ENCODE measurements at regions not wholly inside any gene's neighbourhood (a gene's known extent, or its start where the extent isn't known, plus 50 kb on each side); places are given as distances from the start of the nearest gene placed in this dataset.

- H3K4me3 ChIP-seq (ENCODE audit: low read depth in 1 of 3, low read length in 3 of 3), result no peak overlapping the region
- WGBS, result 79% methylated on average over 3 of the region's 3 CpGs
- no peaks in the 10 kb centered on the region for H3K27me3 ChIP-seq (ENCODE audit: control insufficient read depth in 4 of 4, insufficient read depth in 4 of 4, low read length in 3 of 4)
- no peak overlapping the region for H3K9ac ChIP-seq (ENCODE audit: low read depth in 1 of 2, low read length in 2 of 2)
- H3K36me3 ChIP-seq (ENCODE audit: control insufficient read depth in 4 of 4, insufficient read depth in 3 of 4, low read depth in 1 of 4, low read length in 3 of 4), result no peaks in the 10 kb centered on the region
- no peak overlapping the region for H3K27ac ChIP-seq (ENCODE audit: low read depth in 1 of 2, low read length in 2 of 2)
- no peaks in the 10 kb centered on the region for H3K4me1 ChIP-seq (ENCODE audit: control insufficient read depth in 4 of 4, insufficient read depth in 4 of 4, low read length in 3 of 4)
- TF ChIP-seq CTCF (IDR thresholded peaks at IDR 0.05; ENCODE audit: low read depth, low read length, missing input control) (no peak), JUND (IDR thresholded peaks at IDR 0.05) (no peak), HNF4G (IDR thresholded peaks at IDR 0.05) (no peak), YY1 (IDR thresholded peaks at IDR 0.05) (no peak)
- TF ChIP-seq, protein P1, sequence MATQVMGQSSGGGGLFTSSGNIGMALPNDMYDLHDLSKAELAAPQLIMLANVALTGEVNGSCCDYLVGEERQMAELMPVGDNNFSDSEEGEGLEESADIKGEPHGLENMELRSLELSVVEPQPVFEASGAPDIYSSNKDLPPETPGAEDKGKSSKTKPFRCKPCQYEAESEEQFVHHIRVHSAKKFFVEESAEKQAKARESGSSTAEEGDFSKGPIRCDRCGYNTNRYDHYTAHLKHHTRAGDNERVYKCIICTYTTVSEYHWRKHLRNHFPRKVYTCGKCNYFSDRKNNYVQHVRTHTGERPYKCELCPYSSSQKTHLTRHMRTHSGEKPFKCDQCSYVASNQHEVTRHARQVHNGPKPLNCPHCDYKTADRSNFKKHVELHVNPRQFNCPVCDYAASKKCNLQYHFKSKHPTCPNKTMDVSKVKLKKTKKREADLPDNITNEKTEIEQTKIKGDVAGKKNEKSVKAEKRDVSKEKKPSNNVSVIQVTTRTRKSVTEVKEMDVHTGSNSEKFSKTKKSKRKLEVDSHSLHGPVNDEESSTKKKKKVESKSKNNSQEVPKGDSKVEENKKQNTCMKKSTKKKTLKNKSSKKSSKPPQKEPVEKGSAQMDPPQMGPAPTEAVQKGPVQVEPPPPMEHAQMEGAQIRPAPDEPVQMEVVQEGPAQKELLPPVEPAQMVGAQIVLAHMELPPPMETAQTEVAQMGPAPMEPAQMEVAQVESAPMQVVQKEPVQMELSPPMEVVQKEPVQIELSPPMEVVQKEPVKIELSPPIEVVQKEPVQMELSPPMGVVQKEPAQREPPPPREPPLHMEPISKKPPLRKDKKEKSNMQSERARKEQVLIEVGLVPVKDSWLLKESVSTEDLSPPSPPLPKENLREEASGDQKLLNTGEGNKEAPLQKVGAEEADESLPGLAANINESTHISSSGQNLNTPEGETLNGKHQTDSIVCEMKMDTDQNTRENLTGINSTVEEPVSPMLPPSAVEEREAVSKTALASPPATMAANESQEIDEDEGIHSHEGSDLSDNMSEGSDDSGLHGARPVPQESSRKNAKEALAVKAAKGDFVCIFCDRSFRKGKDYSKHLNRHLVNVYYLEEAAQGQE (IDR thresholded peaks at IDR 0.05), result no peak
- TF ChIP-seq, protein P2, sequence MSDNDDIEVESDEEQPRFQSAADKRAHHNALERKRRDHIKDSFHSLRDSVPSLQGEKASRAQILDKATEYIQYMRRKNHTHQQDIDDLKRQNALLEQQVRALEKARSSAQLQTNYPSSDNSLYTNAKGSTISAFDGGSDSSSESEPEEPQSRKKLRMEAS (IDR thresholded peaks at IDR 0.05), result no peak
- no peaks in the 10 kb centered on the region for H3K9me3 ChIP-seq (ENCODE audit: control insufficient read depth in 4 of 4, low read length in 3 of 4)
- no peak for DNase-seq (ENCODE audit: low spot score)
Measured at GRCh38 chr2:24424387-24424786, 64.1 kb upstream of the ITSN2 start.

- Histone ChIP-seq H3K4me1 (ENCODE audit: control insufficient read depth in 4 of 4, insufficient read depth in 4 of 4, low read length in 3 of 4) (no peaks in the 10 kb centered on the region), H3K36me3 (ENCODE audit: control insufficient read depth in 4 of 4, insufficient read depth in 3 of 4, low read depth in 1 of 4, low read length in 3 of 4) (no peaks in the 10 kb centered on the region), H3K27ac (ENCODE audit: low read depth in 1 of 2, low read length in 2 of 2) (no peak overlapping the region), H3K9ac (ENCODE audit: low read depth in 1 of 2, low read length in 2 of 2) (no peak overlapping the region), H3K4me3 (ENCODE audit: low read depth in 1 of 3, low read length in 3 of 3) (no peak overlapping the region), H3K27me3 (ENCODE audit: control insufficient read depth in 4 of 4, insufficient read depth in 4 of 4, low read length in 3 of 4) (no peaks in the 10 kb centered on the region), H3K9me3 (ENCODE audit: control insufficient read depth in 4 of 4, low read length in 3 of 4) (no peaks in the 10 kb centered on the region)
- no peak for DNase-seq (ENCODE audit: low spot score)
- no peak for TF ChIP-seq NR2F2 (IDR thresholded peaks at IDR 0.05)
- no peak for TF ChIP-seq YY1 (IDR thresholded peaks at IDR 0.05)
- TF ChIP-seq JUND (IDR thresholded peaks at IDR 0.05), result no peak
- TF ChIP-seq, protein P3, sequence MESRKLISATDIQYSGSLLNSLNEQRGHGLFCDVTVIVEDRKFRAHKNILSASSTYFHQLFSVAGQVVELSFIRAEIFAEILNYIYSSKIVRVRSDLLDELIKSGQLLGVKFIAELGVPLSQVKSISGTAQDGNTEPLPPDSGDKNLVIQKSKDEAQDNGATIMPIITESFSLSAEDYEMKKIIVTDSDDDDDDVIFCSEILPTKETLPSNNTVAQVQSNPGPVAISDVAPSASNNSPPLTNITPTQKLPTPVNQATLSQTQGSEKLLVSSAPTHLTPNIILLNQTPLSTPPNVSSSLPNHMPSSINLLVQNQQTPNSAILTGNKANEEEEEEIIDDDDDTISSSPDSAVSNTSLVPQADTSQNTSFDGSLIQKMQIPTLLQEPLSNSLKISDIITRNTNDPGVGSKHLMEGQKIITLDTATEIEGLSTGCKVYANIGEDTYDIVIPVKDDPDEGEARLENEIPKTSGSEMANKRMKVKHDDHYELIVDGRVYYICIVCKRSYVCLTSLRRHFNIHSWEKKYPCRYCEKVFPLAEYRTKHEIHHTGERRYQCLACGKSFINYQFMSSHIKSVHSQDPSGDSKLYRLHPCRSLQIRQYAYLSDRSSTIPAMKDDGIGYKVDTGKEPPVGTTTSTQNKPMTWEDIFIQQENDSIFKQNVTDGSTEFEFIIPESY (IDR thresholded peaks at IDR 0.05), result no peak
- no peak for TF ChIP-seq RXRA (IDR thresholded peaks at IDR 0.05)
- no peak for TF ChIP-seq FOXA1 (IDR thresholded peaks at IDR 0.05)
- TF ChIP-seq FOXA2 (IDR thresholded peaks at IDR 0.05), result no peak
- no peak for TF ChIP-seq GABPA (IDR thresholded peaks at IDR 0.05 in 1 of 2, conservative IDR thresholded peaks at IDR 0.05 in 1 of 2)
- no peak for TF ChIP-seq HNF4G (IDR thresholded peaks at IDR 0.05)
- no peak for TF ChIP-seq RAD21 (IDR thresholded peaks at IDR 0.05)
- TF ChIP-seq, protein P1 (IDR thresholded peaks at IDR 0.05), result no peak
- TF ChIP-seq, protein P2 (IDR thresholded peaks at IDR 0.05), result no peak
- TF ChIP-seq SP1 (IDR thresholded peaks at IDR 0.05), result no peak
- TF ChIP-seq TAF1 (conservative IDR thresholded peaks at IDR 0.05), result no peak
- TF ChIP-seq HNF4A (conservative IDR thresholded peaks at IDR 0.05), result no peak
- WGBS, result 92% methylated on average over 3 of the region's 3 CpGs
Measured at GRCh38 chr2:24423095-24423494, 62.8 kb upstream of the ITSN2 start.
